T-helper 2 cell treated with Interferon-gamma antibody and Interleukin-4, amounts not matched to agents 100 ng/mL and 5 ng/mL, for 36 hours (primary cell): ENCODE measurements at regions not wholly inside any gene's neighbourhood (a gene's known extent, or its start where the extent isn't known, plus 50 kb on each side); places are given as distances from the start of the nearest gene placed in this dataset.

ENCODE experiments used
- intact Hi-C: fragments of 100-400 bp; cut with micrococcal nuclease; formaldehyde crosslinking; loops from one replicate; pipeline ENCODE4 v1.15.1; 2023

GRCh38 chr12:24231298-24231697 lies 281.8 kb upstream of the SOX5 start:
- intact Hi-C loops = no loop called here

DNA sequence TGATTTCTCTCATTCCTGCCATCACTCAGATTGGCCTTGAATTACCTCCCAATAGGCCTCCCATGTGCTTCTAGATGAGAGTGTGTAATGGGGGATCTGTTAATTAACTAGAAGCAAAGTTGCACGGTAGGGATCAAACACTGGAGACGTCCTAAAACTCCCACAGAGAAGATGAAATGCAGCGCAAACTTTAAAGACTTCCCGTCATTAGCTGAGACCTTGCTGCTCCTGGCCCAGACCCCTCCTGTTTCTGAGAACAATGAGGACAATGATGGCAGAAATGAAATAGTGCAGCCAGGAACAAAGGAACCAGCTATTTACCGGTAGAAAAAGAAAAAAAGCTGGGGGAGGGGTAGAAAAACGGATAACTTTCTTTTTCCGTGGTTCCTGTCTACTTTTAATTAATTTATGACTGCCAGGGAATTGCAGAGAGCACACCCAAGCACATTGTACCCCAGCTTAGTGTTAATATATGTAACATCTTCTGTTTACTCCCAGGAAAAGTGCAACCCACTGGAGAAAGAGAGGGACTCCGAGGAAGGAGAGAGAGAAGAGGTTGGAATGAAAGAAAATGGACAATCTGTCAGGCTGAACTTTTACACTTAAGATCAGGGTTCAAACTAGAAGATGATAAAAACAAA lies 280.7 kb upstream of the SOX5 start:
- intact Hi-C loops = no loop called here

DNA sequence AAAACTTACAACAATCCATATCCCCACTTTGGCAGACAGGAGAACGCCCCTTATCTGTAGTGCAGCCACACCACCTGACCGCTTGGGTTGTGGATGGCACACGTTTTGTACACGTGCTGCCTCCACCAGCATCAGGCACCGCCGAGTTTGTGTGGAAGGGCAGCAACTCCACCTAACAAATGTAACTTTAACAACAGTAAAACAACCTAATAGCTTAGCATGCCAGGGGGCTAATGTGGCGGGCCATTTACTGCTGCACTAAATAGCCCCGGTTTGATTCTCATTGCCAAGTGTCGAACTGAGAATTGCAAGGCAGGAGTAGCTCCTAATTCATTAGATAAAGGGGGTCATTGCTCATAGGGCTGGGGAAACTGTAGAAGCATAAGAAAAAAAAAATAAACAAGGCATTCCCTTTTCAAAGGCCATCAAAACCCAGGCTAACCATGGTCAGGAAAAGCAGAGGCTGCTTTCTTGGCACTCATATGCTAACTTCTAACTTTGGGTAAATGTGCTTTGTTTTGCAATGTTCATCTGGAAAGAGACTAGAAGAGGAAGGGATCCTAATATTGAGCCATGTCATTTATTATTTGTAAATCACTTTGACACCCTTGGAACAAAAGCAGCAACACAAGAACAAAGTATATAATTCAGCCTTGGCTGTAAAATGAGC lies 279.7 kb upstream of the SOX5 start:
- intact Hi-C loops = no loop called here

DNA sequence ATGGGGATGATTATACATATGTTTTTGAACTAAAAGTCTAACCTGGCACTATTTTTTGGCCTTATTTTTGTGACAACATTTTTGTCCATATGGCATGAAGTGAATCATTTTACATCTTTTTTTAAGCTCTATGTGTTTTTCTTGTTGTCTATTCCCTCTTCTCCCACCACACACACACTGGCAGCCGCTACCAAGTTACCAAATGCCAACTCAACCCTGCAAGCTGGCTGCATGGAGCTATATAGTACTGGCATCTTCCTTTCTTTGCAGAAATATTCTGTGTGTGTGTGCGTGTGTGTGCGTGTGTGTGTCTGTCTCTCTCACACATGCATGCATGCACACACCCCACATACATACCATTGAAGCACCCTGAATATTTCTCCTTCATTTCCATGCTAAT lies 278.9 kb upstream of the SOX5 start:
- intact Hi-C loops = no loop called here

GRCh38 chr12:24227551-24227950 lies 278.1 kb upstream of the SOX5 start:
- intact Hi-C loops = no loop called here

- intact Hi-C loops = no loop called here
These were observed 277.4 kb upstream of the SOX5 start for GRCh38 chr12:24226745-24227350.

- intact Hi-C loops = no loop called here
These were observed 274.9 kb upstream of the SOX5 start for GRCh38 chr12:24224401-24224800.

DNA sequence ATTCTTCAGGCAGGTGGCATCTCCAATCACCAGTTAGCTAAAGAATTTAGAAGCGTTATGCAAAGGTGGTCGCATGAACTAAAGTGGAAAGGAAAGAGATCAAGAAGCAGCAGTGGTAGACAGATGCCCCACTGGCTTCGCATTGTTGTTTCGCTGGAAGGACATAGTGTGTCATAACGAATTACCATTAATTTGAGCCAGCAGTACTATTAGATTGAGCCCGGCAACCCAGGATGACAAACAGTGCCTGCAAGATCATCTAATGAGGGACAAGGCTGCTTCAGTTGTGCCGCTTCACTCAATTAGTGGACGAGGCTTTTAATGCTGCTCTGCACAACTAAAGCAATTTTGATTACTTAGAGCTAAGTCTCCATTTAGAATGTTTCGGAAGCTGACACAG lies 274.5 kb upstream of the SOX5 start:
- intact Hi-C loops = no loop called here

GRCh38 chr12:24222968-24223367 lies 273.5 kb upstream of the SOX5 start:
- intact Hi-C loops = no loop called here

DNA sequence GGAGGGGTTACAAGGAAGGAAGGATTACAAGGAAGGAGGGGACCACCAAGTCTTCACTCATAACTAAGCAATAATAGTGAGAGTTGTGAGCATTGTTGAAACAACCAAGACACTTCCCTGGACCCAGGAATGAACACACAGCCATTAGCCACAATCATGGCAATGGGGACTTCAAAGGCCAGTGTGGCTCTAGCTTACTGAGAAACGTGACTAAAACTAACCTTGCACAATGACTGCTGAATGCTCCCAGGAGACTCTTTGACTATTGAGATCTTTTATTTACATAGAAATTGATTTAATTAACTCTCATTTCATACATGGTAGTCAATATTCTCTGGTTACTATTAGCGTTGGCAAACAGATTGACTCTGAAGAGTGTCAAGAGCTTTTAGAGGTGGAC lies 263.0 kb upstream of the SOX5 start:
- intact Hi-C loops = no loop called here

GRCh38 chr12:24206621-24207020 lies 257.2 kb upstream of the SOX5 start:
- intact Hi-C loops = no loop called here

GRCh38 chr12:24201258-24201970 lies 251.9 kb upstream of the SOX5 start:
- intact Hi-C loops = no loop called here

GRCh38 chr12:24200010-24200409 lies 250.5 kb upstream of the SOX5 start:
- intact Hi-C loops = no loop called here

GRCh38 chr12:24198936-24199671 lies 249.6 kb upstream of the SOX5 start:
- intact Hi-C loops = no loop called here

DNA sequence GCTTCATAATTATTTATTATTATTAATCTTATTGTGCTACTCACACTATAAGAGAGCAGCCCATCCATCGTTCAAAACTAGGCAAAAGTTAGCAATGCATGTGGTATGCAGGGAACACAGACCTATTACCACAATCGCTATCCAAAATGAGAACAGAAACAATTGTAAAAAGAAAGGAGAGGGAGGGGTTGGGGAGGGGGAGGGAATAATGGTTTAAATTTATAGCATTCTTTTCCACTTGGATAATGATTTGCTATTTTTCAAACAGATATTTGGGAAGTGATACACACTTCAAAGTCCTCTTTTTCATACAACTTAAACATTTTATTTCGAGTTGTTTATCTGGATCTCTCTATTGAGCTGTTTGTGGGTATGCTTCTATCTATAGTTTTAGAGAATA lies 248.6 kb upstream of the SOX5 start:
- intact Hi-C loops = no loop called here

- intact Hi-C loops = no loop called here
These were observed 248.1 kb upstream of the SOX5 start for GRCh38 chr12:24197532-24197931.

DNA sequence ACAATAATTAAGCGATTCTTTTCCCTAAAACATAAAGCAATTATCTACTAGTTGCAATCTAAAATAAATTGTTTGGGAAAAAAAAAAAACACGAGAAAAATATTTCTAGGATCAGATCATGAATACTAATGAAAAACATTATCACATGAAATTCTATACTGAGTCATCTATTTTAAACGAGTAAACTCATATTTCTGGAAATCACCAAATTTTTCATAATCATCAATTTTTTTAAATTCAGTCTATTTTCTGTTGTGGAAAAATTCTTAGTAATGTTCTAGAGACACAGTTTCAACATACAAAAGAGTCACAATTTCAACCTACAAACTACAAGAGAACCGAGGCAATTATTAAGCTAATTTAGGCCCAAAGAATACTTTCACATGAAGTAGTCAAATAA lies 245.6 kb upstream of the SOX5 start:
- intact Hi-C loops = no loop called here

- intact Hi-C loops = no loop called here
These were observed 241.6 kb upstream of the SOX5 start for GRCh38 chr12:24191117-24191516.

- intact Hi-C loops = no loop called here
These were observed 236.3 kb upstream of the SOX5 start for GRCh38 chr12:24185782-24186181.

- intact Hi-C loops = no loop called here
These were observed 228.4 kb upstream of the SOX5 start for GRCh38 chr12:24177889-24178288.

GRCh38 chr12:24175929-24176328 lies 226.5 kb upstream of the SOX5 start:
- intact Hi-C loops = no loop called here

DNA sequence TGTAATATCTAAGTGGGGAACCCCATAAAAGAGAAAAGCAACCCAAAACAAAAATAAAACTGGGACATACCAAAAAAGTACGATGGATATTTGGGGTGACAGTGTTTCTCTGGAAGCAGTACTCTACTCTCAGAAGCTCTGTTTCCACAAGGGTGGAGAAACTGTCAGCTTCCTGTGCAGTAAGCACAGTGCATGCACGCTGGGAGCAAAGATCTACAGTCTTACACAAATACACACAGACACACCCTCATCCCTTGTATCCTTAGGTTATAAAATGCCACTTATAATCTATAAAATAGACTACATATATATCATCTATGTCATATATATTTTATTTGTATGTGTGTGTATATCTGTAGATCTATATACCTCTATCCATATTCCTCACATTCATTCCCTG lies 225.8 kb upstream of the SOX5 start:
- intact Hi-C loops = no loop called here
